ENCODE measurements at regions not wholly inside any gene's neighbourhood (a gene's known extent, or its start where the extent isn't known, plus 50 kb on each side); places are given as distances from the start of the nearest gene placed in this dataset.

- no peak overlapping the region for H2BK20ac ChIP-seq (ENCODE audit: low read length)
- no peak overlapping the region for H2AK5ac ChIP-seq (ENCODE audit: low read depth, low read length)
- no peak for DNase-seq (ENCODE audit: low read depth in 1 of 2, low spot score in 2 of 2)
- no peak overlapping the region for H2BK12ac ChIP-seq (ENCODE audit: low read depth, low read length)
- H2BK5ac ChIP-seq (ENCODE audit: low read depth, low read length): no peak overlapping the region
- no peaks in the 10 kb centered on the region for H3K79me1 ChIP-seq (ENCODE audit: low read depth, low read length)
- no peaks in the 10 kb centered on the region for H3K9me3 ChIP-seq (ENCODE audit: insufficient read depth in 2 of 2, low read depth in 1 of 2, low read length in 1 of 2)
- H4K5ac ChIP-seq (ENCODE audit: insufficient read length, low read depth, low read length): no peak overlapping the region
- H4K8ac ChIP-seq (ENCODE audit: extremely low read depth, insufficient read depth, low read length): no peak overlapping the region
- H3K27ac ChIP-seq (ENCODE audit: low read depth, low read length): no peak overlapping the region
- H3K14ac ChIP-seq (ENCODE audit: insufficient read length): no peak overlapping the region
- no peak overlapping the region for H2AFZ ChIP-seq (ENCODE audit: low read length)
- 87% methylated on average over 1 of the region's 1 CpG; no CpG with 5 or more reads in 1 of the 2 experiments for WGBS, 2 experiments (ENCODE audit: extremely low coverage in 1 of 2, insufficient coverage in 1 of 2, insufficient read length in 1 of 2, insufficient replicate concordance in 2 of 2, low coverage in 1 of 2, low lambda C conversion rate in 2 of 2, missing lambda C conversion rate in 1 of 2)
- H3K9ac ChIP-seq (replicated peaks in 1 of 4; ENCODE audit: extremely low read depth in 1 of 4, low read depth in 3 of 4, low read length in 3 of 4): no peak overlapping the region
- no peak overlapping the region for H4K91ac ChIP-seq (replicated peaks; ENCODE audit: insufficient read length, low read length)
- H3K27me3 ChIP-seq (replicated peaks in 1 of 4; ENCODE audit: control insufficient read depth in 3 of 4, extremely low read depth in 1 of 4, insufficient read depth in 3 of 4, low read length in 3 of 4): no peaks in the 10 kb centered on the region
- H3K23ac ChIP-seq (ENCODE audit: insufficient read length): no peak overlapping the region
- no peak overlapping the region for H3K56ac ChIP-seq (replicated peaks; ENCODE audit: insufficient read length, low read depth, low read length)
- ChIA-PET CTCF (ENCODE audit: partially characterized antibody) (interaction anchor here (0.9 to 1.7 kb wide), 3 partner anchors 13 to 184 kb away, joined by 3 to 4 read pairs (median 3); no protein-coding TSS in a partner anchor), POLR2A (ENCODE audit: partially characterized antibody) (no interaction called here)
- H3K4me2 ChIP-seq (ENCODE audit: insufficient read depth in 1 of 2, low read depth in 2 of 2, low read length in 2 of 2): no peak overlapping the region
- no peaks in the 10 kb centered on the region for H3K36me3 ChIP-seq (ENCODE audit: control insufficient read depth in 2 of 4, insufficient read depth in 4 of 4, low read length in 3 of 4)
- no peak overlapping the region for H3K4me3 ChIP-seq (ENCODE audit: extremely low read depth in 1 of 4, insufficient read depth in 2 of 4, low read depth in 3 of 4, low read length in 4 of 4)
- H3K23me2 ChIP-seq (ENCODE audit: low read depth, low read length): no peaks in the 10 kb centered on the region
- no peaks in the 10 kb centered on the region for H3K4me1 ChIP-seq (replicated peaks in 1 of 4; ENCODE audit: control insufficient read depth in 3 of 4, insufficient read depth in 4 of 4, low read length in 3 of 4)
- no peak overlapping the region for H3K4ac ChIP-seq (replicated peaks; ENCODE audit: insufficient read length, low read depth, low read length)
- H2BK120ac ChIP-seq (replicated peaks; ENCODE audit: low read depth, low read length): no peak overlapping the region
- no peaks in the 10 kb centered on the region for H4K20me1 ChIP-seq (replicated peaks in 1 of 2; ENCODE audit: control insufficient read depth in 1 of 2, insufficient read depth in 2 of 2, low read length in 2 of 2)
- no peak for FAIRE-seq
- no peaks in the 10 kb centered on the region for H3K79me2 ChIP-seq (ENCODE audit: control insufficient read depth in 1 of 2, insufficient read depth in 2 of 2, low read length in 2 of 2)
- no peak overlapping the region for H3K18ac ChIP-seq (ENCODE audit: extremely low read depth, low read length)
- H2BK15ac ChIP-seq (ENCODE audit: low read length): no peak overlapping the region
- TF ChIP-seq ATF2 (IDR thresholded peaks at IDR 0.05; ENCODE audit: low read length): no peak
- TF ChIP-seq TAF7 (optimal IDR thresholded peaks at IDR 0.05; ENCODE audit: borderline replicate concordance, low read depth, low read length): no peak
- no peak for TF ChIP-seq JUN (IDR thresholded peaks at IDR 0.05; ENCODE audit: low read depth, low read length)
- TF ChIP-seq TAF1 (IDR thresholded peaks at IDR 0.05; ENCODE audit: low read depth, low read length): no peak
- no peak for TF ChIP-seq FOSL1 (IDR thresholded peaks at IDR 0.05; ENCODE audit: insufficient read depth, low read depth, low read length)
- no peak for TF ChIP-seq HDAC2 (IDR thresholded peaks at IDR 0.05; ENCODE audit: borderline replicate concordance in 1 of 2, low read depth in 2 of 2, low read length in 2 of 2)
- TF ChIP-seq KDM5A (IDR thresholded peaks at IDR 0.05; ENCODE audit: low read length): no peak
- TF ChIP-seq TCF12 (IDR thresholded peaks at IDR 0.05; ENCODE audit: low read depth, low read length): no peak
- TF ChIP-seq POU5F1 (IDR thresholded peaks at IDR 0.05; ENCODE audit: low read depth, low read length): no peak
- TF ChIP-seq GABPA (IDR thresholded peaks at IDR 0.05; ENCODE audit: borderline replicate concordance, insufficient read depth, low read length): no peak
- TF ChIP-seq ZNF274 (IDR thresholded peaks at IDR 0.05; ENCODE audit: borderline replicate concordance, extremely low read depth, low read length): no peak
- no peak for TF ChIP-seq CREB1 (IDR thresholded peaks at IDR 0.05)
- TF ChIP-seq RBBP5 (IDR thresholded peaks at IDR 0.05; ENCODE audit: borderline replicate concordance, low read depth, low read length): no peak
- no peak for TF ChIP-seq HDAC6 (IDR thresholded peaks at IDR 0.05; ENCODE audit: low read depth, low read length)
Measured at GRCh38 chr10:16063350-16063749, 203.0 kb upstream of the MINDY3 start.
